Stimulated activated naive B cell treated with anti-CD40 and anti-IgM and Interleukin-4, amounts not matched to agents 10 μg/mL and 1 μg/mL and 100 μg/mL, for 72 hours (primary cell): ENCODE measurements at regions not wholly inside any gene's neighbourhood (a gene's known extent, or its start where the extent isn't known, plus 50 kb on each side); places are given as distances from the start of the nearest gene placed in this dataset.
"Not testable (repeated sequence)": the region's sequence is repeated elsewhere in the genome, so short reads cannot be mapped to it uniquely, and the experiment has no call there.

Source experiments
- ATAC-seq, 2 donors: fragments of 150-1000 bp; cut with Tn5 transposase; replicated peaks; 2 replicates each; pipeline ENCODE4 v1.10.0; 2021; ENCODE audit warnings: moderate library complexity in 1 of 2
- DNase-seq: peaks from one replicate; pipeline ENCODE4 v3.0.0; 2021
- H3K27ac Mint-ChIP-seq: one replicate; pipeline ENCODE4 v1.8.0; 2022; ENCODE audit warnings: mild to moderate bottlenecking, mixed read lengths
- H3K27me3 Mint-ChIP-seq, 2 donors: one replicate each; pipeline ENCODE4 v1.8.0; 2022; ENCODE audit warnings: mixed read lengths in 2 of 2
- H3K36me3 Mint-ChIP-seq, 2 donors: one replicate each; pipeline ENCODE4 v1.8.0; 2022; ENCODE audit warnings: mixed read lengths in 2 of 2, mild to moderate bottlenecking in 1 of 2
- H3K4me1 Mint-ChIP-seq, 2 donors: one replicate each; pipeline ENCODE4 v1.8.0; 2022; ENCODE audit warnings: mixed read lengths in 2 of 2, mild to moderate bottlenecking in 1 of 2
- H3K4me3 Mint-ChIP-seq, 2 donors: one replicate each; pipeline ENCODE4 v1.8.0; 2022; ENCODE audit warnings: mild to moderate bottlenecking in 2 of 2, mixed read lengths in 2 of 2, moderate library complexity in 1 of 2
- H3K9me3 Mint-ChIP-seq, 2 donors: one replicate each; pipeline ENCODE4 v1.8.0; 2022; ENCODE audit warnings: mixed read lengths in 2 of 2, mild to moderate bottlenecking in 1 of 2

DNA sequence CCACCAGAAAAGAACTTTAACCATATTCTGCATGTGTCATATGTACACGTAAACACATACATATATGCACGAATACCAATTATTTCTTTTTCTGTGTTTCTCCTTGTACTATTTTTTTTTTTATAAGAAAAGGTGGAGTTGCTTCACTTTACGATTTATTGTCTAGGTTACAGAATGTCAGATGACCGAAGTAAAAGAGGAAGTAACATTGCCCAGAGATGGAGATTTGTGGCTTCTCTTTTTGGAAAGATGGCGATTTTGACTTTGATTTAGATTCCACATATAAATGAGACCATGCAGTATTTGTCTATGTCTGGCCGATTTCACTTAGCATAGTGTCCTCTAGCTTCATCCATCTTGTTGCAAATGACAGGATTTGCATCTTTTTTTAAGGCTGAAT lies 293.1 kb downstream of the SV2B start:
- Mint-ChIP-seq H3K4me3 (no peak overlapping the region), H3K4me1 (no peaks in the 10 kb centered on the region), H3K9me3 (peaks cover 0 to 2% of the 10 kb centered on the region in 2 donors), H3K27me3 (peaks cover 6 to 31% of the 10 kb centered on the region in 2 donors), H3K27ac (no peak overlapping the region), H3K36me3 (no peaks in the 10 kb centered on the region)
- no peak for ATAC-seq
- no peak for DNase-seq

DNA sequence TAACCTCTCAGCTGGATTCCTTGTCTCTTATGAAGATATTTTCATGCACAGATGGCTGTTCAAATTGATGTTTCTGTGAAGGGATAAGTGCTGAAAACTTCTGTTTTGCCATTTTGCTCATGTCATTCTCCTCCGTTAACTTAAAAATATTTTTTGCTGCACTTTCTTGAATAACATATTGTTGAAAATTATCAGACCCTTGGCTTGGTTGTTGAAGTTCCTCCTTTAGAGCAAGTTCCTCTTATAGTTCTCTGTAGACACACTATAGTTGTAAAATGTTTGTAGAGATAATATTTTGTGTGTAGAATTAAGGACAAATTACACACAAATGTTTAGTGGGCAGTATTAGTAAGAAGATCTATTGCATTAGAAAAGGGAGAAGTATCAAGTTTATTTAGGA lies 300.4 kb downstream of the SV2B start:
- H3K4me3 Mint-ChIP-seq = no peak overlapping the region
- no peak for DNase-seq
- peaks cover 4 to 8% of the 10 kb centered on the region in 2 donors for H3K27me3 Mint-ChIP-seq
- no peaks in the 10 kb centered on the region for H3K4me1 Mint-ChIP-seq
- no peaks in the 10 kb centered on the region for H3K36me3 Mint-ChIP-seq
- ATAC-seq = no peak
- peaks cover 0 to 3% of the 10 kb centered on the region in 2 donors for H3K9me3 Mint-ChIP-seq
- no peak overlapping the region for H3K27ac Mint-ChIP-seq

DNA sequence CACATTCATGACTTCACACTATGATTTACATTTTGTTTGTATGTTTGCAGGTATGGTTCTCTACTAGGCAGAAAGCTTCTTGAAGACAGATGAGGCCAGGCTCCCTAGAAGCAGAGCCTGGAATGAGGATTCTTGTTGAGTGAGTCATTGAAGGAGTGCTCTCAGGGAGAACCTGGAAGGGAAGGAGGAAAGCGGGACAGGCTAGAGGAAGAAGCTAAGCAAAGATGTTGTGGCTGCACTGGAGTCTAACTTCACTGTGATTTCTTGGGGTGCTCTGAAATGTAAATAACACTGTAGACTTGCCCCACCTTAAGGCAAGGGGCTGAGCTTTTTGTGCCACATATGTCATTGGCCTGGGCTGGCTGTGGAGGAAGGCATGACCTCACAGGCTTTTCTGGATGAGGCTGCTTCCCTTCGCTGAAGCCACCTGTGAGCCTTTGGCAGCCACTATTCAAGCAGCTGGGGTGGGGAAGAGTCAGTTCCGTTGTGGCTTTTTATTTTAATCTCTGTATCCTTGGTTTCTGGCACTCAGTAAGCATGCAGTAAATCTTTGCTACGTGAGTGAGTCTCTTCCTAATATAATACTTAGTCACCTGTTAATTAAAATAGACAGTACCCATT lies 307.3 kb downstream of the SV2B start:
- ATAC-seq (no peak), DNase-seq (no peak)
- Mint-ChIP-seq H3K9me3 (no peaks in the 10 kb centered on the region), H3K4me1 (no peaks in the 10 kb centered on the region), H3K27me3 (peaks cover 0 to 4% of the 10 kb centered on the region in 2 donors), H3K36me3 (no peaks in the 10 kb centered on the region), H3K4me3 (no peak overlapping the region), H3K27ac (no peak overlapping the region)

DNA sequence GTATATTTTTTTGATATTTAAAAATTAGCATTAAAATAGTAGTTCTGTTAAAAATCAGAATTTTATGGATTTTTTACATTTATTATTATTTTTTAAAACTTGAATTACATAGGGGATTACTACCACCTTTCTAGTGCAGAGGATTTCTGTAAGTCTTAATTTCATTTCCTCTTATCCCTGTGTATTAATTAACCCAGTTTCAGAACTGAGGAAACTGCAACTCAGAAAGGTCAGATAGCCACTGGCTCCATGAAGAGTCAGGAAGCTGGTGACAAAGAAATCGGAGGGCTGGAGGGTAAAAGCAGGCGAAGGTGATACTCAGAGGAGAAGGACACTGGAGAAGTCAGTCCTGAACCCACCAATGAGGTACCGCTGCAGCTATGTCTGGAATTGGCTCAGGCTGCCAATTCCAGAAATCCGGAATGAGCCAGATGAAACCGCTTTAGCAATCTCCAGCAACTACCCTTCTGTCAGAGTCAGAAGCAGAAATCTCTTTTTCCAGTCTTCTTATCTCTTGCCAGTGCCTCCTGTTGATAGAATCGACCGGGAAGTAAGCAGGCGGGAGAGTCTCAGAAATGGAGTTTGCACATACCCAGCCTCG lies 308.5 kb downstream of the SV2B start:
- no peak overlapping the region for H3K4me3 Mint-ChIP-seq
- DNase-seq (no peak), ATAC-seq (no peak)
- no peaks in the 10 kb centered on the region for H3K4me1 Mint-ChIP-seq
- no peak overlapping the region for H3K27ac Mint-ChIP-seq
- H3K27me3 Mint-ChIP-seq = peaks cover 0 to 4% of the 10 kb centered on the region in 2 donors
- no peaks in the 10 kb centered on the region for H3K36me3 Mint-ChIP-seq
- H3K9me3 Mint-ChIP-seq = no peaks in the 10 kb centered on the region

DNA sequence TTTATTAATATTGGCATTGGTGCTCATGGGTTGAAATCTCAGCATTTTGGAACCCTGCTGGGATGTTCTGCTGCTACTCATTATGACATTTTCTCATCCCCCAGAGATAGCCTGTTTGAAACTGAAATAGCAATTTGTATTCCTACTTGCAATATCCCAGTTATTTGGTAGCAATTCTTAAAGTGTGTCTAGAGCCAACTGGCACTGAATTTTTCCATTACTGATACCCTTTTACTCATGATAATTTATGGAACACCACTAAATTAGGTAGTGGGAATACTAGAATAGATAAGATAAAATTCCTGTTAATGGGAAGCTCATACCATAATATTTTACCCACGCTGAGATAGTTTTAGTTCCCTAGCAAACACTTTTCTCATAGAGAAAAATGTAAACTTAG lies 309.3 kb downstream of the SV2B start:
- Mint-ChIP-seq H3K36me3 (no peaks in the 10 kb centered on the region), H3K4me3 (no peak overlapping the region), H3K4me1 (no peaks in the 10 kb centered on the region), H3K9me3 (no peaks in the 10 kb centered on the region), H3K27ac (no peak overlapping the region), H3K27me3 (peaks cover 0 to 4% of the 10 kb centered on the region in 2 donors)
- no peak for DNase-seq
- ATAC-seq = no peak

DNA sequence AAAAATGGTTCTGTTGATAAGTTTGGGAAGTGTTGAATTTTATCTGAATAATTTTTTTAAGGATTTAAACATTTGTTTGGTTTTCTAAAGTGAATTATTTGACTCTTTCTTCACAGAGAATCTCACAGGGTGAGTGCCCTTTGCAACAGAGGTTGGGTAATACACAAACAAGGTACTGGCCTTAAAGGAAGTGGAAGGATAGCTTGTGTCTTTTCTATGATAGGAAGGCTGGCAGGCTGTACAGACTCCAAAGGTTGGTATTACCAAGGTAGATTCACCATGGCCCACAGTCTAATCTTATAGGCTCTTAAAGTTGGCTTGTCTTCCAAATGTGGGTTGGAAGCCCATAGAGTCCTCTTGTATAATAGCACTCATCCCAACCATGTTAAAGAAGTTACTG lies 311.5 kb downstream of the SV2B start:
- ATAC-seq = no peak
- H3K27me3 Mint-ChIP-seq = peaks cover 4 to 5% of the 10 kb centered on the region in 2 donors
- DNase-seq = no peak
- no peak overlapping the region for H3K27ac Mint-ChIP-seq
- H3K9me3 Mint-ChIP-seq = peaks cover 0 to 3% of the 10 kb centered on the region in 2 donors
- no peaks in the 10 kb centered on the region for H3K4me1 Mint-ChIP-seq
- no peak overlapping the region for H3K4me3 Mint-ChIP-seq
- no peaks in the 10 kb centered on the region for H3K36me3 Mint-ChIP-seq

DNA sequence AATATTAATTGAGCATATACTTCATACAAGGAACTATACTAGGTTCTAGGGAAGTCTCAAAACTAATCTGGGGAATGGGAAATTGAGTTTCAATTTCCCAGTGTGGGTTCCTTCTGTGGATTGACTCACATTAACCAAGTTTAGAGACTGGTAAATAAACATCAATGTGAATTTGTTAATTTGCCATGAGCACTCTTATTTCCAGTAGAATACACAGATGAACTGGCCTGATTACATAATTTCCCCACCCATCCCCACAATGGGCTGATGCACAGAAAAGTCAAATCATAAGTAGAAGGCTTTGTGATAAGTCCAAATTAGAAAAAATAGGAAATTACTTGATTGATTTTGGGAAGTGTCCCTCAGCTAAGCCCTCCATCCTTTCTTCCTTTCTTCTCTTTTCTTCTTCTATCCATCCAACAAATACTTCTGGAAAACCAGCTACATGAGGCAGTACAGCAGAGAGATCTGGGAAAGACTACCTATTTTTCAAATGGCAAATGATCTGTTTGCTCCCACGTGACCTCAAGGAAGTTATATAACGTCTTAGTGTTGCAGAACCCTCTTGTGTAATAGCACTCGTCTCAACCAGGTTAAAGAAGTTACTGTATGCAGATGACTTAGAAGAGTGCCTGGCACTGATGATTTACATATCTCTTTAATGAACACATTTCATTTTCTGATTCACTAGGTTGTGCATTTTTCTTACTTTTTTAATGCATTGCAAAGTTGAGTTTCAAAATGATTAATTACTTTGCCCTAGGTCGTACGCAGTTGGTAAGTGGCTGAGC lies 312.3 kb downstream of the SV2B start:
- H3K27me3 Mint-ChIP-seq = peaks cover 0 to 7% of the 10 kb centered on the region in 2 donors
- H3K4me1 Mint-ChIP-seq = no peaks in the 10 kb centered on the region
- H3K9me3 Mint-ChIP-seq = peaks cover 0 to 3% of the 10 kb centered on the region in 2 donors
- no peaks in the 10 kb centered on the region for H3K36me3 Mint-ChIP-seq
- ATAC-seq (no peak), DNase-seq (no peak)
- H3K4me3 Mint-ChIP-seq = no peak overlapping the region
- H3K27ac Mint-ChIP-seq = no peak overlapping the region

DNA sequence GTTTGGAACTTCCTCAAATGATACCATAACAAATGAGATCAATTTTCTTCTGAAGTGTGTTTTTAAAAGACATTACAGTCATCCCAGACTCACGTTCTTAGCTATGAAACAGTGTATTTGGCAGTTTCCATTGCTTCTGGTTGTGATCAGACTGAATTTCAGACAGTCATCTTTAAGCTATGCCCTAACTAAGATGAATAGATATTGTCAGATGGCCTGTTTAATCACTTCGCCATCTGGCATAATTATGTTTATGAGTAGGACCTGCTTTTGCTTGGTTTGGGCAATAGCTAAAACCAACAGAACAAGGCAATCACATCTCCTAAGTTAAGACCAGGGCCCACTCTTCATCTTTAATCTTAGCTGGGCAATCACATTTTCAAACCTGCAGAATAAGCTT lies 313.1 kb downstream of the SV2B start:
- DNase-seq = no peak
- Mint-ChIP-seq H3K4me3 (no peak overlapping the region), H3K4me1 (no peaks in the 10 kb centered on the region), H3K27ac (no peak overlapping the region), H3K27me3 (peaks cover 0 to 7% of the 10 kb centered on the region in 2 donors), H3K9me3 (peaks cover 0 to 3% of the 10 kb centered on the region in 2 donors), H3K36me3 (no peaks in the 10 kb centered on the region)
- ATAC-seq = no peak

DNA sequence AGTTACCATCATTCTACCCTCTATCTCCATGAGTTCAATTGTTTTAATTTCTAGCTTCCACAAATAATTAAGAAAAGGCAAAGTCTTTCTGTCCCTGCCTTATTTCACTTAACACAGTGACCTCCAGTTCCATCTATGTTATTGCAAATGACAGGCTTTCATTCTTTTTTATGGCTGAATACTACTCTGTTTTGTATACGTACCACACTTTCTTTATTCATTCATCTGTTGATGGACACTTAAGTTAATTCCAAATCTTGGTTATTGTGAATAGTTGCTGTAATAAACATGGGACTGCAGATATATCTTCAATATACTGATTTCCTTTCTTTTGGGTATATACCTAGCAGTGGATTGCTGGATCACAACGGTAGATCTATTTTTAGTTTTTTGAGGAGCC lies 314.1 kb downstream of the SV2B start:
- Mint-ChIP-seq H3K4me3 (no peak overlapping the region), H3K27ac (no peak overlapping the region), H3K27me3 (peaks cover under 1 to 7% of the 10 kb centered on the region in 2 donors), H3K36me3 (no peaks in the 10 kb centered on the region), H3K9me3 (peaks cover 0 to 3% of the 10 kb centered on the region in 2 donors), H3K4me1 (no peaks in the 10 kb centered on the region)
- no peak for ATAC-seq
- DNase-seq = no peak

DNA sequence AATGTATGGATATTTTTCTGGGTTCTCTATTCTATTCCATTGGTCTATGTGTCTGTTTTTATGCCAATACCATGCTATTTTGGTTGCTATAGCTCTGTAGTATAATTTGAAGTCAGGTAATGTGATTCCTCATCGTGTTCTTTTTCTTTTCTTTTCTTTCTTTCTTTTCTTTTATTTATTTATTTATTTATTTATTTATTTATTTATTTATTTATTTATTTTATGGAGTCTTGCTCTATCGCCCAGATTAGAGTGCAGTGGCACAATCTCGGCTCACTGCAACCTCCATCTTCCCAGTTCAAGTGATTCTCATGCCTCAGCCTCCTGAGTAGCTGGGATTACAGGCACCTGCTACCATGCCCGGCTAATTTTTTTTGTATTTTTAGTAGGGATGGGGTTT lies 315.2 kb downstream of the SV2B start:
- DNase-seq, H3K36me3 Mint-ChIP-seq, H3K27ac Mint-ChIP-seq, H3K9me3 Mint-ChIP-seq, H3K4me1 Mint-ChIP-seq, H3K4me3 Mint-ChIP-seq, ATAC-seq: not testable (repeated sequence)
- H3K27me3 Mint-ChIP-seq = peaks cover 9 to 12% of the 10 kb centered on the region in 2 donors

DNA sequence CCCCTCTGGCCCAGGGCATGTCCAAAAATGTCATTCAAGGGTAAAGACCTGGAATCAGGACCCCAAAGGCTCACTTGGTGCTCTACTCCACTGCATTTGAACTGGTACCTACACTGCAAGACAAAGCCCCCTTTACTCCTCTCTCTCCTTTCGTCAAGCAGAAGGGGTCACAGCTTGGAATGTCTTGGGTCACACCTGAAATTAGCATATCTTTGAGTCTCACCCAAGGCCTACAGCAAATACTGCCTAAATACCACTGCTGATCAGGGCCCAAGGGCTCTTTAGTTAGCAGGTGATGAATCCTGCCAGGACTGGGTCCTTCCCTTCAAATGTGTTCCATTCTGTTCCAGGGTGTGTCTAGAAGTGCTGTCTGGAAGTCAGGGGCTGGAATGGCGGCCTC lies 320.6 kb downstream of the SV2B start:
- Mint-ChIP-seq H3K27ac (no peak overlapping the region), H3K9me3 (peaks cover 0 to 4% of the 10 kb centered on the region in 2 donors), H3K36me3 (peaks cover 0 to 2% of the 10 kb centered on the region in 2 donors), H3K4me3 (no peak overlapping the region), H3K27me3 (peaks cover 12 to 17% of the 10 kb centered on the region in 2 donors), H3K4me1 (no peaks in the 10 kb centered on the region)
- DNase-seq (no peak), ATAC-seq (no peak)

DNA sequence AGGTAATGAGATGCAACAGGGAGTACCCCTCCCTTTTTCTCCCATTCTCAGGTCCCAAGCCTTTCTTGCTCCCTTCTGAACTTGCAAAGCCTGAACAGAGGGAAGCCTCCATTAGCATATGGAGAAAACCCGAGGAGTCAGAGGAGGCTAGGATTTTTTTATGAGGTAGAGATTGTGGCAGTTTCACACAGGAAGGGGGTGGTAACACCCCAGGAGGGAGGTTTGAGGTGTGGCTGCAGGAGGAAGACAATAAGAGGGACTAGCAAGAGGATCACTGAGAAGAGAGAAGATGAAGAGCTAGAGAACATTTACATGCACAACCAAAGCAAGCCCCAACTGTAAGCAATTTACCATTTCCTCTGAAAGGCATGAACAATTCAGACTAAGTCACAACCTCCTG lies 322.7 kb downstream of the SV2B start:
- ATAC-seq (no peak), DNase-seq (no peak)
- no peaks in the 10 kb centered on the region for H3K4me1 Mint-ChIP-seq
- no peak overlapping the region for H3K27ac Mint-ChIP-seq
- peaks cover 0 to 1% of the 10 kb centered on the region in 2 donors for H3K9me3 Mint-ChIP-seq
- peaks cover 4 to 17% of the 10 kb centered on the region in 2 donors for H3K27me3 Mint-ChIP-seq
- peaks cover 0 to 2% of the 10 kb centered on the region in 2 donors for H3K36me3 Mint-ChIP-seq
- no peak overlapping the region for H3K4me3 Mint-ChIP-seq

DNA sequence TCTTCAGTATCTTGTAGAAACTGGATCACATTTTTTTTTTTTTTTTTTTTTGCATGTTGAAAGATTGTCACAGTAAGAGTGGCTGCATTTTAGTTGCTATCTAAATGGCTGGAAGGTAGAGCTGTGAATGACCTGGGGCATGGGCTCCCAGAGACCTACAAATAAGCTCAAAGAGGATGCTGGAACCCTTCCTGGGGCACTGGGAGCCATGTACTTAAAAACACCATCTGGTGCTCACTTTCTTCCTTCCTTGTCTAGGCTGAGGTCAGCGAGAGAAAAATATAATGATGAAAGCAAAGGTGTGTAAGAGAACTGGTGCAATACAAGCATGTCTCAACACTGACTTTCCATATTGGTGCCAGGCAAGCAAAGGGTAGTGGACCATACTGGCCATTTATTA lies 323.9 kb downstream of the SV2B start:
- peaks cover 0 to 2% of the 10 kb centered on the region in 2 donors for H3K36me3 Mint-ChIP-seq
- H3K27ac Mint-ChIP-seq = no peak overlapping the region
- no peak for DNase-seq
- H3K27me3 Mint-ChIP-seq = peaks cover 4 to 17% of the 10 kb centered on the region in 2 donors
- H3K4me1 Mint-ChIP-seq = no peaks in the 10 kb centered on the region
- ATAC-seq = no peak
- no peak overlapping the region for H3K4me3 Mint-ChIP-seq
- peaks cover 0 to 1% of the 10 kb centered on the region in 2 donors for H3K9me3 Mint-ChIP-seq

DNA sequence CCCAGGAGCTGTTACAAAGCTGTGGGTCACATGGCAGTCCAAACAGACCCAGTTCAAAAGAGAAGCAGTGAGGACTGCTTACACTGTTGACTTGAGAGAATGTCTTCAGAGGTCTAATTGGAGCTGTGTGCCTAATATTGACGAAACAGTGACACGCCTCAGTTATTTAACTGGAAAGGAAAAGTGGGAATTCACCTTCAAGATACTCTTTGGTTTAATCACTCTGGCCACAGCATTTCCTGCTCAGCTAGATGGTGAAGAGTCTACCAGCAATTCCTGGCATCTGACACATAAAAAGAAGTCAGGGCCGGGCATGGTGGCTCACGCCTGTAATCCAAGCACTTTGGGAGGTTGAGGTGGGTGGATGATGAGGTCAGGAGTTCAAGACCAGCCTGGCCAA lies 326.4 kb downstream of the SV2B start:
- Mint-ChIP-seq H3K4me1 (no peaks in the 10 kb centered on the region), H3K9me3 (no peaks in the 10 kb centered on the region), H3K4me3 (no peak overlapping the region), H3K27ac (no peak overlapping the region), H3K36me3 (no peaks in the 10 kb centered on the region), H3K27me3 (peaks cover 0 to 8% of the 10 kb centered on the region in 2 donors)
- ATAC-seq (no peak), DNase-seq (no peak)

DNA sequence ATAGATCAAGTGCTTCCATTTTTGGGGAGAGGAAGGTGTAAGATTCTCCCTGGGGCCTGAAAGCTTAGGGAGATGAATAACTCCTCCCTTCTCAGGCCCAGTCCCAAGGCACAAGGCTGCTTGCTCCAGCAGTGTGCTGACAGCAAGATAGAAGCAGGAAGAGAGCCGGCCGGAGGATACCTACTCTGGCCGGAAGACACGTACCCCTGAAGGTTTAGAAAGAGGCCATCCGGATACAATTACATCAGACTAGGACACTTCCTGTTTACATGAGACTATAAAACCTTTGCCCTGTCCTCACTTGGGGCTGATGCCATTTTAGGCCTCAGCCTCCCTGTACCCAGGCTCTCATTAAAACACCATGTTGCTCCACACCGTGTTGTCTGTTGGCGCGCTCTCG lies 329.9 kb downstream of the SV2B start:
- Mint-ChIP-seq H3K4me3 (no peak overlapping the region), H3K4me1 (no peaks in the 10 kb centered on the region), H3K9me3 (no peaks in the 10 kb centered on the region), H3K27ac (no peak overlapping the region), H3K27me3 (peaks cover 0 to 4% of the 10 kb centered on the region in 2 donors), H3K36me3 (no peaks in the 10 kb centered on the region)
- ATAC-seq (no peak), DNase-seq (no peak)
